Kidney (tissue), 13 donors: ENCODE measurements at regions not wholly inside any gene's neighbourhood (a gene's known extent, or its start where the extent isn't known, plus 50 kb on each side); places are given as distances from the start of the nearest gene placed in this dataset.

ENCODE experiments used
- DNase-seq, 5 donors: peaks; one replicate each; pipeline ENCODE4 v3.0.0-alpha.2; 2013 to 2020
- FAIRE-seq: peaks from 2 replicates; lab custom pipeline; 2012; peaks lifted over from hg19 to GRCh38; lab: Jason Lieb, UNC
- H3K27ac ChIP-seq, 2 donors: one replicate each; pipeline ENCODE4 v1.7.0; 2013; ENCODE audit warnings: low read depth in 2 of 2, low read length in 2 of 2, inconsistent platforms in 1 of 2
- H3K27me3 ChIP-seq: one replicate; pipeline ENCODE4 v1.7.1; 2013; ENCODE audit warnings: low read length, inconsistent platforms; ENCODE audit not compliant: control insufficient read depth, insufficient read depth
- H3K36me3 ChIP-seq, 3 donors: one replicate each; pipeline versions ENCODE4 v1.7.0 to v1.7.1; 2013; ENCODE audit warnings: low read length in 3 of 3, control low read depth in 1 of 3, inconsistent platforms in 1 of 3; ENCODE audit not compliant: insufficient read depth in 3 of 3, control insufficient read depth in 2 of 3
- H3K4me1 ChIP-seq, 3 donors: one replicate each; pipeline versions ENCODE4 v1.7.0 to v1.7.1; 2013; ENCODE audit warnings: low read length in 3 of 3, inconsistent platforms in 1 of 3, low read depth in 1 of 3; ENCODE audit not compliant: control insufficient read depth in 2 of 3, insufficient read depth in 2 of 3
- H3K4me3 ChIP-seq, 3 donors: one replicate each; pipeline versions ENCODE4 v1.7.0 to v1.8.1; 2013; ENCODE audit warnings: low read length in 3 of 3, control low read depth in 1 of 3, inconsistent platforms in 1 of 3
- H3K9ac ChIP-seq, 3 donors: one replicate each; pipeline versions ENCODE4 v1.7.0 to v1.7.1; 2013; ENCODE audit warnings: low read length in 3 of 3, control low read depth in 1 of 3, inconsistent platforms in 1 of 3
- H3K9me3 ChIP-seq, 3 donors: one replicate each; pipeline versions ENCODE4 v1.7.0 to v1.7.1; 2013; ENCODE audit warnings: low read length in 3 of 3, control low read depth in 1 of 3, inconsistent platforms in 1 of 3; ENCODE audit not compliant: control insufficient read depth in 2 of 3, insufficient read depth in 1 of 3
- intact Hi-C: fragments of 100-400 bp; cut with DNase I; formaldehyde crosslinking; loops from one replicate; pipeline ENCODE4 v1.11.1; 2022
- TF ChIP-seq, protein P1 (sequence below): IDR thresholded peaks from 3 replicates; pipeline ENCODE4 v1.5.1; 2012; ENCODE audit warnings: mild to moderate bottlenecking, moderate library complexity, borderline replicate concordance; ENCODE audit not compliant: insufficient read depth; ENCODE audit errors: extremely low read depth
- donor health status: control.
- donor health status: control.
- donor health status: control.
- donor health status: control.
- donor health status: control.
- donor health status: DM: yes; HTN: yes; CAD: no.
- donor health status: Normal renal cell carcinoma (clear cell type).

DNA sequence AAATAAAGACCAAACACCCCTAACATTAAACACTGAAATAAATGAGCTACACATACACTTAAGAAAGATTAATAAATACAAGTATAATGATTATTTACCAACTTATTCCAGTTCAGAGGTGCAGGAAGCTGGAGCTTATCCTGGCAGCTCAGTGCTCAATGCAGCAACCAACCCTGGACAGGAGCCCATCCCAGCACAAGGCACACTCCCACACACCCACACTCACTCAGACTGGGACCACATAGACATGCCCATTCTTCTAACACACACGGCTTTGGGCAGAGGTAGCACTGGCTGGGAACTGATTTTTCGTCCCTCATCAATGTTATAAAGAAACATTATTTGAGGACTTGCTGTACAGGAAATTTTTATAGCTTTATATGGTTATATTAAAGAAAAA, 797.4 kb downstream of the RPS29 start:
- Histone ChIP-seq H3K9me3 (no peaks in the 10 kb centered on the region), H3K4me1 (no peaks in the 10 kb centered on the region), H3K36me3 (no peaks in the 10 kb centered on the region), H3K27me3 (no peaks in the 10 kb centered on the region), H3K27ac (no peak overlapping the region), H3K4me3 (no peak overlapping the region), H3K9ac (no peak overlapping the region)
- DNase-seq (no peak), FAIRE-seq (no peak)
- TF ChIP-seq, protein P1, sequence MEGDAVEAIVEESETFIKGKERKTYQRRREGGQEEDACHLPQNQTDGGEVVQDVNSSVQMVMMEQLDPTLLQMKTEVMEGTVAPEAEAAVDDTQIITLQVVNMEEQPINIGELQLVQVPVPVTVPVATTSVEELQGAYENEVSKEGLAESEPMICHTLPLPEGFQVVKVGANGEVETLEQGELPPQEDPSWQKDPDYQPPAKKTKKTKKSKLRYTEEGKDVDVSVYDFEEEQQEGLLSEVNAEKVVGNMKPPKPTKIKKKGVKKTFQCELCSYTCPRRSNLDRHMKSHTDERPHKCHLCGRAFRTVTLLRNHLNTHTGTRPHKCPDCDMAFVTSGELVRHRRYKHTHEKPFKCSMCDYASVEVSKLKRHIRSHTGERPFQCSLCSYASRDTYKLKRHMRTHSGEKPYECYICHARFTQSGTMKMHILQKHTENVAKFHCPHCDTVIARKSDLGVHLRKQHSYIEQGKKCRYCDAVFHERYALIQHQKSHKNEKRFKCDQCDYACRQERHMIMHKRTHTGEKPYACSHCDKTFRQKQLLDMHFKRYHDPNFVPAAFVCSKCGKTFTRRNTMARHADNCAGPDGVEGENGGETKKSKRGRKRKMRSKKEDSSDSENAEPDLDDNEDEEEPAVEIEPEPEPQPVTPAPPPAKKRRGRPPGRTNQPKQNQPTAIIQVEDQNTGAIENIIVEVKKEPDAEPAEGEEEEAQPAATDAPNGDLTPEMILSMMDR = no peak
- intact Hi-C loops = no loop called here

DNA sequence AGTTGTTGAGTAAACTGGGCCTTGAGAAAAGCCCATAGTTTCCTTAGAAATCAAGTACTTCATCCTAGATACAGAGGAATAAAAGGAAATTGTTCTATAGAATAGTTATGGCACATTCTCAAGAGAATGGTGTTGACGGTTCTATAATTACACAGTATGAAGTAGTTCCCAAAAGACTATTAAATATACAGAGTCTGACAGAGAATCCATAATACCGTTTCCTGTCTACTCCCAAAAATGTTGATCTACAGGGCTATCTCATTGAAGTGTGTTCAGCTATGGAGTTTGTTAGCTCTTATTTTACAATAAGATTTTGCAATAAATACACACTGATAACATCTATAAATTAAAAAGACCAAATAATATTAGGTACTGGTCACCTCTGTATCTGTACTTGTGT, 799.7 kb downstream of the RPS29 start:
- no peak for DNase-seq
- Histone ChIP-seq H3K27me3 (no peaks in the 10 kb centered on the region), H3K36me3 (no peaks in the 10 kb centered on the region), H3K27ac (no peak overlapping the region), H3K9me3 (no peaks in the 10 kb centered on the region), H3K9ac (no peak overlapping the region), H3K4me1 (no peaks in the 10 kb centered on the region), H3K4me3 (no peak overlapping the region)
- TF ChIP-seq, protein P1 = no peak
- no peak for FAIRE-seq
- intact Hi-C loops = no loop called here

DNA sequence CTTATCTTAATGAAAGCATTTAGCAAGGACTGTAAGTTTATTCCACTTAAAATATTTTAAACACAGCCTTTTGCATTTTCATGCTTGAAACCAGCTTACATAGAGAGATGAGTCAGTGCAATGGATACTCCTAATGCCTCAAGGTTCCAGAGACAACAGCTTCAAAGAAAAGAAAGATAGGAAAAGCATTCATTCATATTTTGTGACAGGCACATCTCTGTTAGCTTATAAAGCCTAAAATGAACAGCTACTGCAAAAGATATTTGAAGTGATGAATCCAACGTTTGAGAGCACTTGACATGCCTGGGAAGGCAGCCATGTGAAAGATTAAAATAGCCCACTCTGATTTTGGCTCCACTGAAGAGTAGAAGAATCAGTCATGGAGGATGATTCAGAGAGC, 814.5 kb downstream of the RPS29 start:
- no peak for DNase-seq
- H3K27me3 ChIP-seq = no peaks in the 10 kb centered on the region
- peaks cover 0 to 3% (median 0%) of the 10 kb centered on the region in 3 donors for H3K9me3 ChIP-seq
- H3K9ac ChIP-seq = no peak overlapping the region
- H3K27ac ChIP-seq = no peak overlapping the region
- FAIRE-seq = no peak
- H3K36me3 ChIP-seq = no peaks in the 10 kb centered on the region
- H3K4me3 ChIP-seq = no peak overlapping the region
- TF ChIP-seq, protein P1 = no peak
- no peaks in the 10 kb centered on the region for H3K4me1 ChIP-seq
- intact Hi-C loops = no loop called here

DNA sequence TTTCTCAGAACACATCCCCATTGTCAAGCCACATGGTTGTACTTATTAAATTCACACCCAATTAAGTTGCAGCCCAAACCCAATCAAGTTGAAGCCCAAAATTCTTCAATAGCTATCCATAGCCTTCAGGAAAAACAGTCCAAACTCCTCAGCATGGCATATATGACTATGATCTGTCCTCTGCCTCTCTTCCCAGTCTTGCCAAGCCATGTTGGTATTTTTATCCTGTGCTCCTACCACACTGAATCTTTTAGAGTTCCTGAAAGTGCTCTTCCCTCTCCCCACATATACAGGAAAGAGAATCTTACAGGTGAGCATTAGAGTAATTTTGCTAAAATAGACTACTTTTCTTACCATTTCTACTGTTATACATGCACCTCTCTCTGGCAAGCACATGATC, 834.9 kb downstream of the RPS29 start:
- DNase-seq (no peak), FAIRE-seq (no peak)
- Histone ChIP-seq H3K4me1 (no peaks in the 10 kb centered on the region), H3K9me3 (no peaks in the 10 kb centered on the region), H3K4me3 (no peak overlapping the region), H3K27me3 (no peaks in the 10 kb centered on the region), H3K27ac (no peak overlapping the region), H3K9ac (no peak overlapping the region), H3K36me3 (no peaks in the 10 kb centered on the region)
- TF ChIP-seq, protein P1 = no peak
- intact Hi-C loops = no loop called here
